ENCODE measurements at regions not wholly inside any gene's neighbourhood (a gene's known extent, or its start where the extent isn't known, plus 50 kb on each side); places are given as distances from the start of the nearest gene placed in this dataset.
"Not testable (repeated sequence)": the region's sequence is repeated elsewhere in the genome, so short reads cannot be mapped to it uniquely, and the experiment has no call there.

DNA sequence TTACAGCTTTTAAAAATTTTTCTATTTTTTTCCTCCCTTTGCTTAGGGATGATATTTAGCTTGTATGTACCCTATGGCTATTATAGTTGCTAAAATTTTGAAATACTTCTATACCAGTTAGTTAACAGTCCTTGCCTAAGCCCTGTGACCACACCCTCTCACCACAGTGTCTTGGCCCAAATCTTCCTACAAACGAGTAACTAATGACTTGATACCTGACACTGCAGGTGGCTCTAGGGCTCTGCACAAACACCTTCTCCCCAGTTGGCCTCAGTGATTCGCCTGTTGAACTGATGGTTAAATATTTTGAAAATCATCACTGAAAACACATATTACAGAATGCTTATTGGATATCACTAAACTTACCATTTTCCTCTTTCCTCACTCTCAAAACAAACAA is 449.6 kb upstream of the CHD1 start:
- ATAC-seq (no peak), DNase-seq (no peak)
- peaks cover 7% of the 10 kb centered on the region for H3K9me3 Mint-ChIP-seq (ENCODE audit: low read depth)
- no peak overlapping the region for H3K27ac Mint-ChIP-seq
- H3K4me1 Mint-ChIP-seq = no peaks in the 10 kb centered on the region
- no peaks in the 10 kb centered on the region for H3K27me3 Mint-ChIP-seq
- CTCF ChIA-PET = no interaction called here
- H3K4me3 Mint-ChIP-seq = no peak overlapping the region
- H3K36me3 Mint-ChIP-seq = no peaks in the 10 kb centered on the region

DNA sequence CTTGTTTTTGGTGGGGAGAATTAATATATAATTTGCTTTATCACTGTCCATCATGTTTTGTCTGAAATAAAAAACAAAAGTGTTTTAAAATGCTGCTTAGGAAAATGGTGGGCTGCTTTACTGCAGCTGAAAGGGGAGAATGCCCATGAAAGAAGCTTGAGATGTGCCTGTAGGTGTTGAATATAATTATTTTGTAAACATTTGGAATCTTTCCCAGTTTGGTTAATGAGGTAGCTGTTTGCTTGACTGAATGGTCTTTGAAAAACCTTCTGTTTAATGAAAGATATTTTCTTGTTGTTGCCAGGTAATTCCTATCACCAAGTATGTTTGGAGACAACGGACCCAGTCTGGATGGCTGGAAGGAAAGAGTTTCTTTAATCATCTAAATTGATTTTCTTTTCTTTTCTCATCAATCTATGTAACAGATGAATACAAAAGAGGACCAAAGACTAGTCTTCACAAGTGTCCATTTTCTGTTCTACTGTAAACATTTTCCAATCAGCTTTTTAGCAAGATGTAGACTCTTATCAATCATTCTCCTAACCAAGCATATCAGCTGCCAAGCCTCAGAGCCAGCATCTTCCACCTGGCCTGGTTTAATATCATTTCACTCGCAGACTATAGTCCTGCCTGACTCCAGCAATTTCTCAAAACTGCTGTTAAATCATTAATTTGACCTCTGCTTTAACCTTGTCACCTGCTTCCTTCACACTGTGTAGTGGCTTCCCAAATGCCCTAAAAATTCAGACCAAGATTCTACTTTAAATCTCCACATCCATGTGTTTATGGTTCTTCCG is 441.2 kb upstream of the CHD1 start:
- CTCF ChIA-PET = no interaction called here
- Mint-ChIP-seq H3K4me1 (no peaks in the 10 kb centered on the region), H3K27me3 (no peaks in the 10 kb centered on the region), H3K9me3 (ENCODE audit: low read depth) (peaks cover 4% of the 10 kb centered on the region), H3K27ac (no peak overlapping the region), H3K4me3 (no peak overlapping the region), H3K36me3 (no peaks in the 10 kb centered on the region)
- ATAC-seq (no peak), DNase-seq (no peak)

DNA sequence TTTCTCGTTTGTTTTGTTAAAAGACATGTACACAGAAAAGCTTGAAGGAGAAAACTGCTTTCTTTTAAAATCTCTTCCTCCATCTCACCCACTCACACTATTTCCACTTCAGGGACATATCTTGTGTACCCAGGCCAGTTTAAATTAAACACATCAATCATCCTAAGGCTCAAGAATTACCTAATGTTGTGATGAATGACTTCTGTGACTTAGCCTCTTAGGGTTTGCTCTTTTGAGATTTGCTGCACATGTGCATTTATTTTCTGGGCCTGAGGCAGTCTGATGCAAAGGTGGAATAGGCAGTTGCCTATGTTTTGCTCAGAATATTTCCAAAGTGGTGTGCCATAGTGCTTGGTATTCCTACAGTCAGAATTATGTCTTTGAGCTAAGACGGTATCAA is 439.9 kb upstream of the CHD1 start:
- H3K27ac Mint-ChIP-seq = no peak overlapping the region
- DNase-seq = no peak
- CTCF ChIA-PET = no interaction called here
- peaks cover 1% of the 10 kb centered on the region for H3K9me3 Mint-ChIP-seq (ENCODE audit: low read depth)
- H3K27me3 Mint-ChIP-seq = no peaks in the 10 kb centered on the region
- H3K4me3 Mint-ChIP-seq = no peak overlapping the region
- H3K36me3 Mint-ChIP-seq = no peaks in the 10 kb centered on the region
- ATAC-seq = no peak
- H3K4me1 Mint-ChIP-seq = no peaks in the 10 kb centered on the region

DNA sequence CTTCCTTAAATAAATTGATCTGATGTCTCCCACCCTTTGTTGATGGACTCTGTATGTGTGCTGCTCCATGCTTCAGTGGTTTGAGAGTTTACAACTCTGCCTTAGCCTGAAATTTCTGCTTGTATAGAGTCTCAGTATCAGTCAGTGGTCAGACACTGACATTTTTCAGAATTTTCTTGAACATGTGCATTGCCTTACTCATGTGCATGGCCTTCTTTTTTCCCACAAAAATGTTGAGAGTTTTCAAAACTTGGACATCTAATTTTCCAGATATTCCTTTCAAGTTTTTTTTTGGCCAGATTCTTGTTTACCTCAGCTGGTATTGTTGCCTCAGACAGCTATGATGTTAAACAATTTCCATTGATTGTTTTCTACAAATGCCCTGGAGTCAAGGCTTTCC is 427.1 kb upstream of the CHD1 start:
- H3K27me3 Mint-ChIP-seq = no peaks in the 10 kb centered on the region
- CTCF ChIA-PET = no interaction called here
- H3K27ac Mint-ChIP-seq = no peak overlapping the region
- peaks cover 6% of the 10 kb centered on the region for H3K9me3 Mint-ChIP-seq (ENCODE audit: low read depth)
- no peaks in the 10 kb centered on the region for H3K4me1 Mint-ChIP-seq
- ATAC-seq (no peak), DNase-seq (no peak)
- no peak overlapping the region for H3K4me3 Mint-ChIP-seq
- H3K36me3 Mint-ChIP-seq = no peaks in the 10 kb centered on the region

DNA sequence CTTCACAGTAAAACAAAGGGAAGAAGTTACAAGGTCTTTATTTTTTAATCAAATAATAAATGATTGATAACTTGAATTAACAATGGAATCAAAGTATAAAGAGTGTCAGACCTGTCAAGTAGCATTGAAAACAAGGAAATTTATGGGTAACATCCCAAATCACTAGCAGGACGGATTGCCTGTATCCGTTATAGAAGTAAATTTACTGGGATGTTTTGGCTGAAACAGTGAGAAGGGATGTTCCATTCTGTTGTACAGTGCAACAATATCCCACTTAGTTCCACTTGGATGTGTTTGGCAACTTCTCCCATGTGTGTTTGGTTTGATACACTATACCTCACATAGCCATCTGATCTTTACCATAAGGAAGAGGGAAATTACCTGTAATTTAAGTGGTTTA is 421.0 kb upstream of the CHD1 start:
- DNase-seq (no peak), ATAC-seq (no peak)
- H3K36me3 Mint-ChIP-seq = no peaks in the 10 kb centered on the region
- H3K27ac Mint-ChIP-seq = no peak overlapping the region
- H3K9me3 Mint-ChIP-seq (ENCODE audit: low read depth) = peaks cover 3% of the 10 kb centered on the region
- H3K4me3 Mint-ChIP-seq = no peak overlapping the region
- CTCF ChIA-PET = no interaction called here
- no peaks in the 10 kb centered on the region for H3K27me3 Mint-ChIP-seq
- no peaks in the 10 kb centered on the region for H3K4me1 Mint-ChIP-seq

DNA sequence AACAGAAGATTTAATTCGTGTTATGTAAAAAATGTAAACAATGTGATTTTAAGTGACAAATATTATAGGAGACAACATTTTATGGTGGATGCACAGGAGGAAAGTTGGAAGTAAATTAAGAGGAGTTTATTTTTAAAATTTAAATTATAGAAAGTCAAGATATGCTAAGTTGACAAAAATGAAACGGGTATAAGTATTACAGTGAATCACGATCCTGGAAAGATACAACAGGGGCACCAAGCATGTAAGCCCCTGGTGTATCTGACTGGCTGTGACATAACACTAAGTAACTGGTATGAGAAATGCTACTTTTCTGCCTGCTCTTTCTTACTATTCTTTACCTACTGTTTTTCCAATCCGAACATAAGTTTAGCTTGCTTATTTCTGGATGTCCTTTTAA is 419.8 kb upstream of the CHD1 start:
- Mint-ChIP-seq H3K4me1 (no peaks in the 10 kb centered on the region), H3K9me3 (ENCODE audit: low read depth) (peaks cover 2% of the 10 kb centered on the region), H3K27ac (no peak overlapping the region), H3K36me3 (no peaks in the 10 kb centered on the region), H3K4me3 (no peak overlapping the region), H3K27me3 (no peaks in the 10 kb centered on the region)
- CTCF ChIA-PET = no interaction called here
- ATAC-seq (no peak), DNase-seq (no peak)

DNA sequence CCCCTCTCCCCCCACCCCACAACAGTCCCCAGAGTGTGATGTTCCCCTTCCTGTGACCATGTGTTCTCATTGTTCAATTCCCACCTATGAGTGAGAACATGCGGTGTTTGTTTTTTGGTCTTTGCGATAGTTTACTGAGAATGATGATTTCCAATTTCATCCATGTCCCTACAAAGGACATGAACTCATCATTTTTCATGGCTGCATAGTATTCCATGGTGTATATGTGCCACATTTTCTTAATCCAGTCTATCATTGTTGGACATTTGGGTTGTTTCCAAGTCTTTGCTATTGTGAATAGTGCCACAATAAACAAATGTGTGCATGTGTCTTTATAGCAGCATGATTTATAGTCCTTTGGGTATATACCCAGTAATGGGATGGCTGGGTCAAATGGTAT is 411.0 kb upstream of the CHD1 start:
- H3K4me3 Mint-ChIP-seq; H3K27ac Mint-ChIP-seq; CTCF ChIA-PET; DNase-seq; H3K9me3 Mint-ChIP-seq (ENCODE audit: low read depth); ATAC-seq; H3K27me3 Mint-ChIP-seq; H3K4me1 Mint-ChIP-seq; H3K36me3 Mint-ChIP-seq: not testable (repeated sequence)

DNA sequence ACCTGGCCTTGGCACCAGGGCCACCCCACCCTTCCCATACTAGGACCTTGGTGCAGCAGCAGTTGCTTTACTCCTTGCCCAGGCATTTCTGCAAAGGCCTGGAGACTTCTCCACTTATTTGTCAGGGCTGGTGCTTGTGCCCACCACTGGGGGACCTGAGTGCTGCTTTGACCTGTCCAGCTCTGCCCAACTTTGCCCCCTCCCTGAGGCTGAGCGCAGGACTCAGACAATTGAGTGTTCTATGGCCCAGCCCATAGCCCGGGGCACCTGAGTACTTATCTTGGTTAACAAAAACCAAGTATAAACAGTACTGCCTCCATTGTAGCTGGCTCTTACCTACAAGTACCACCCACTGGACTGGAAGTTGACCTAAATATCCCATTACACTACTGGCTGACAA is 406.1 kb upstream of the CHD1 start:
- peaks cover 4% of the 10 kb centered on the region for H3K9me3 Mint-ChIP-seq (ENCODE audit: low read depth)
- CTCF ChIA-PET = no interaction called here
- H3K4me3 Mint-ChIP-seq = no peak overlapping the region
- ATAC-seq (no peak), DNase-seq (no peak)
- no peaks in the 10 kb centered on the region for H3K36me3 Mint-ChIP-seq
- no peaks in the 10 kb centered on the region for H3K27me3 Mint-ChIP-seq
- H3K27ac Mint-ChIP-seq = no peak overlapping the region
- no peaks in the 10 kb centered on the region for H3K4me1 Mint-ChIP-seq

DNA sequence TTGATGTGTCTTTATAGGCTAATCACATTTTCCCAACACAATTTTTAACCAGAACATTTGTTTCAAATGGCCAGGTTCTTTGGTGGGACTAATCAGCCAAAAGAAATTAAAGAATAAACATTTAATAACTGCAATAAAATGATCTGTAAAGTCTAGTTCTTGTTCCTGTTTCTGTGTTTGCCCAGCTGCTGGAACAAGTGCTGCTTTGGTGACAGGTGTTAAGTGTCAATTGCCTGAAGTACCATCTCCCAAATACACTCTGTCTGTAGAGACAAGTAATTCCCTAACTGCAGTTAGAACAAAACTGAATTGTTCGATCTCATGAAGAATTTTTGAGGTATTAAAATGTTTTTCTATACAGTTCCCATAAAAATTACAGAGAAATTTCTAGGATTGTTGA is 402.3 kb upstream of the CHD1 start:
- no peak overlapping the region for H3K4me3 Mint-ChIP-seq

DNA sequence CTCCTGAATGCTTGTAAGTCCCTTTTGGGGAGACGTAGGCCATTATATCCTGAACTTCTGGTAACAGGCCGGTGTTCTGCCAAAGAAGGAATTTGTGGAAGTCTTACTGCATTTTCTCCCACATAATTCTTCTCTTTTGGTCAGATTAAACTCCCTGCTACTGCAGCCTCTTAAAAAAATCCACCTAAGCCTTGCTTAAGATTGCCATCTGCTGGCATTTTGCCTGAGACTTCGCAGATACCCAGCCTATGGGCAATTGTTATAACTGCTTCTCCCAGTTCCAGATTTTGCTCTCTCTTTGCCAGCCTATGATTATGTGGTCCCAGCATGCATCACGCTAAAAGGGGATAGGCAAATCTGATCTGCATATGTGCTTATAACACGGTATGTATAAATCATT is 391.6 kb upstream of the CHD1 start:
- CTCF ChIA-PET = no interaction called here
- no peaks in the 10 kb centered on the region for H3K36me3 Mint-ChIP-seq

More for the DNA sequence above, 402.3 kb upstream of the CHD1 start:
- H3K4me1 Mint-ChIP-seq = no peaks in the 10 kb centered on the region
- DNase-seq = no peak
- H3K9me3 Mint-ChIP-seq (ENCODE audit: low read depth) = no peaks in the 10 kb centered on the region
- CTCF ChIA-PET = no interaction called here
- no peaks in the 10 kb centered on the region for H3K27me3 Mint-ChIP-seq
- H3K27ac Mint-ChIP-seq = no peak overlapping the region
- no peak for ATAC-seq
- H3K36me3 Mint-ChIP-seq = no peaks in the 10 kb centered on the region

DNA sequence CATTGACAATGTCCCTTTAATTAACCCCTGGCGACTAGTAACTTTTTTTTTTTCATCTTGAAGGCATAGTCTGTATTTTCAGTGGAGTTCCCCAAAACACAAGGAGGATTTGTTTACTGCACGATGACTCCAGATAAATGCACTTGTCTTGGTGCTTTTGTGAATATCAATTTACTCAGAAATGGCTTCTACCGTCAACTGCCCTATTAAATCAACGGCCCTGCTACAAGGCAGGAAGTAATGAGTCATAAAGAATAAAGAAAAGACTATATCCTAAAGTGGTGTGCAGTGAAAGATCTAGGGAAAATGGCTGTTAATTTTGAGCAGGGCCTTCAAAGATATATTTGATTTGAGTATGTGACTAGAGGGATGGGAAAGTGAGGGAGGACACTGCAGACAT is 388.3 kb upstream of the CHD1 start:
- Mint-ChIP-seq H3K4me3 (no peak overlapping the region), H3K27ac (no peak overlapping the region), H3K4me1 (no peaks in the 10 kb centered on the region), H3K27me3 (no peaks in the 10 kb centered on the region), H3K9me3 (ENCODE audit: low read depth) (peaks cover 4% of the 10 kb centered on the region), H3K36me3 (no peaks in the 10 kb centered on the region)
- DNase-seq (no peak), ATAC-seq (no peak)
- CTCF ChIA-PET = no interaction called here

More for the DNA sequence above, 391.6 kb upstream of the CHD1 start:
- no peaks in the 10 kb centered on the region for H3K27me3 Mint-ChIP-seq
- H3K9me3 Mint-ChIP-seq (ENCODE audit: low read depth) = peaks cover 4% of the 10 kb centered on the region
- no peak overlapping the region for H3K4me3 Mint-ChIP-seq
- H3K4me1 Mint-ChIP-seq = no peaks in the 10 kb centered on the region
- H3K27ac Mint-ChIP-seq = no peak overlapping the region
- DNase-seq (no peak), ATAC-seq (no peak)

DNA sequence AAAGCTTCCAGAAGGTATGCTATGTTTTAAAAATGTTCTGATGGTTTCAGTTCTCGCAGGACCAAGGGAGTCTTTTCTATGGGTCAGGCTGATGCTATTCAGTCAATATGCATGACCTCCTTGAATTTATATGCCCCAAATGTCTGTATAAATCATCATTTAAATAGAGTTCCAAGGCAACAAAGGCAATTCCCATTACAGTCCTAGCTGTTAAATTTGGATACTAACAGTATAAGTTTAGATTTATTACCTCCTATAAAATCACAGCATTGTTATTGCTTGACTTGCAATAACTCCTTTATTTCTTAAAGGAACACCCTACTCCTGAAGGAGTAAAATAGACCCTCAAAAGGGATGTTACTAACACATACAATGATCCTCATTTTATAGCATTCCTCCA is 387.7 kb upstream of the CHD1 start:
- CTCF ChIA-PET = no interaction called here
- H3K27me3 Mint-ChIP-seq = no peaks in the 10 kb centered on the region
- no peaks in the 10 kb centered on the region for H3K36me3 Mint-ChIP-seq
- no peak overlapping the region for H3K4me3 Mint-ChIP-seq
- no peak for DNase-seq
- no peaks in the 10 kb centered on the region for H3K4me1 Mint-ChIP-seq
- H3K9me3 Mint-ChIP-seq (ENCODE audit: low read depth) = peaks cover 4% of the 10 kb centered on the region
- ATAC-seq = no peak
- H3K27ac Mint-ChIP-seq = no peak overlapping the region

DNA sequence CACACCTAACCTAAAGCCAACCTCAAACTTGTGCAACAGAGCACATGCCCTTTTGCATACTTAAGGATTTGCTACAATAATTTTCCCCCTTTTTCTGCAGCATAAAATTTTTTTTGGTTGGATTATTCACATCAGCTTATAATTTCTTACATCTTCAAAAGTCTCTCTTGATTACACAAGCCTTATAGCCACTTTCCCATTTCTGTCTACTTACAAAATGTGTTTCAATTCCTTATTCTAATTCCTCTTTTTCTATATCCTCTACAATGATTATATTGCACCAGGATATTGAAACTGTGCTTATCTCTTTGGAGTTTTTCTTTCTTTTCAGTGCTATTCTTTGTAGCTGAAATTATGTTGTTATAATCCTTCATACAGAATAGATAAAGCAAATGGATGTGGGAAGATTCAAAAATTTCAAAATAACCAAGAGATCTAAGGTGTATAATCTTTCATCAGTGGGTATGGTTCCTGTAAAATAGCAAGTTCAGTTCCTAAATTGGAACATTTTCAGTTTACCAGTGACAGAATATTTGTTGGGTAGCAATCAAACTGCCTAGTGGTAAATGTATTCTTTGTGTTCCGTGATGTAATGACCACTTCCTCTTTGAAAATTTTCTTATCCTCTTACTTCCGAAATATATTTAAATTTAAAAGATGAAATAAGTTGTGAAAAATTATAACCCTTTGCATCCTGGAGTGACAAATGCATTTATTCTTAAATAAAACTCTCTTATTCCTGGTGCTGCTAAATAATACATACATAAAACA is 386.8 kb upstream of the CHD1 start:
- Mint-ChIP-seq H3K27me3 (no peaks in the 10 kb centered on the region), H3K27ac (no peak overlapping the region), H3K9me3 (ENCODE audit: low read depth) (peaks cover 4% of the 10 kb centered on the region), H3K36me3 (no peaks in the 10 kb centered on the region), H3K4me3 (no peak overlapping the region), H3K4me1 (no peaks in the 10 kb centered on the region)
- DNase-seq = no peak
- CTCF ChIA-PET = no interaction called here
- ATAC-seq = no peak

DNA sequence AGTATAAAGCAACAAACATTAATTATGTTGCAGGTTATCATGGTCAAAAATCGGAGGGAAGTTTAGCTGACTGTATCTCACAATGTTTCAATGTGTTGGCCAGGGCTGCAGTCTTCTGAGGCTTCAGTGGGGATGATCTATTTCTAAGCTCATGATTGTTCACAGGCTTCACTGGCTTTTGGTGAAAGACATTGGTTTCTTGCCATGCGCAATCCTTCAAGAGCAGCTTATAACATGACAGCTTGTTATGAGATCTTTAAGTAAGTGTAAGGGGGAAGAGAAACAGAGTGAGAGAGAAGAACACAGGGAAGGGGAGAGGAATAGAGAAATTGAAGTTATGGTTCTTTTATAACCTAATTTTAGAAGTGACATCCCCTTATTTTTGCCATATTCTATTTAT is 385.9 kb upstream of the CHD1 start:
- Mint-ChIP-seq H3K9me3 (ENCODE audit: low read depth) (peaks cover 4% of the 10 kb centered on the region), H3K4me1 (no peaks in the 10 kb centered on the region), H3K27ac (no peak overlapping the region), H3K36me3 (no peaks in the 10 kb centered on the region), H3K27me3 (no peaks in the 10 kb centered on the region), H3K4me3 (no peak overlapping the region)
- ATAC-seq (no peak), DNase-seq (no peak)
- CTCF ChIA-PET = no interaction called here
